Neural cell (in vitro differentiated cells): ENCODE measurements at regions not wholly inside any gene's neighbourhood (a gene's known extent, or its start where the extent isn't known, plus 50 kb on each side); places are given as distances from the start of the nearest gene placed in this dataset.

ENCODE experiments used
- H2AFZ ChIP-seq: fragments of 200-600, 300-800 bp; sonication (generic), shearing (Covaris generic); 2 replicates; pipeline ENCODE4 v1.6.0; 2014; ENCODE audit warnings: low read depth, mild to moderate bottlenecking, antibody characterized with exemption, low read length, moderate library complexity
- H3F3A ChIP-seq: fragments of 200-600 bp; shearing (Covaris generic); 2 replicates; pipeline ENCODE4 v1.6.1; 2016; ENCODE audit warnings: mild to moderate bottlenecking, moderate library complexity, mixed read lengths, antibody characterized with exemption, low read length; ENCODE audit not compliant: insufficient read depth, poor library complexity, severe bottlenecking
- H3K27ac ChIP-seq: fragments of 200-600, 300-800 bp; sonication (generic), shearing (Covaris generic); 2 replicates; pipeline ENCODE4 v1.5.1; 2014; ENCODE audit warnings: mild to moderate bottlenecking, low read length, moderate library complexity
- H3K27me3 ChIP-seq: fragments of 300-800, 200-600 bp; sonication (generic), shearing (Covaris generic); 2 replicates; pipeline ENCODE4 v1.6.0; 2014; ENCODE audit warnings: mild to moderate bottlenecking, low read depth, low read length, moderate library complexity; ENCODE audit not compliant: insufficient read depth
- H3K36me3 ChIP-seq: fragments of 300-800, 200-600 bp; sonication (generic), shearing (Covaris generic); 2 replicates; pipeline ENCODE4 v1.5.1; 2014; ENCODE audit warnings: mild to moderate bottlenecking, antibody characterized with exemption, low read length, moderate library complexity; ENCODE audit not compliant: insufficient read depth
- H3K4me2 ChIP-seq: fragments of 300-800, 200-600 bp; sonication (generic), shearing (Covaris generic); 2 replicates; pipeline ENCODE4 v1.6.0; 2014; ENCODE audit warnings: mild to moderate bottlenecking, low read length
- H3K4me3 ChIP-seq: fragments of 300-800, 200-600 bp; sonication (generic), shearing (Covaris generic); 2 replicates; pipeline ENCODE4 v1.5.1; 2014; ENCODE audit warnings: mild to moderate bottlenecking, low read length, moderate library complexity
- H3K79me2 ChIP-seq: fragments of 200-600 bp; shearing (Covaris generic); replicated peaks from 2 replicates; pipeline ENCODE4 v1.6.0; 2014; ENCODE audit warnings: mild to moderate bottlenecking, low read length, moderate library complexity; ENCODE audit not compliant: insufficient read depth
- H3K9ac ChIP-seq: fragments of 300-800, 200-600 bp; sonication (generic), shearing (Covaris generic); 2 replicates; pipeline ENCODE4 v1.6.1; 2016; ENCODE audit warnings: mild to moderate bottlenecking, low read length, mixed read lengths
- H3K9me2 ChIP-seq: fragments of 200-600 bp; shearing (Covaris generic); 2 replicates; pipeline ENCODE4 v1.6.1; 2016; ENCODE audit warnings: mild to moderate bottlenecking, low read length, mixed read lengths; ENCODE audit not compliant: insufficient read depth
- H3K9me3 ChIP-seq: fragments of 200-600, 300-800 bp; sonication (generic), shearing (Covaris generic); 2 replicates; pipeline ENCODE4 v1.6.1; 2016; ENCODE audit warnings: mild to moderate bottlenecking, mixed run types, low read length, moderate library complexity, mixed read lengths
- H4K20me1 ChIP-seq: fragments of 200-600 bp; shearing (Covaris generic); 2 replicates; pipeline ENCODE4 v1.6.1; 2016; ENCODE audit warnings: mild to moderate bottlenecking, mixed run types; ENCODE audit not compliant: insufficient read depth
- EP300 ChIP-seq: fragments of 450-650 bp; conservative IDR thresholded peaks from 2 replicates; pipeline ENCODE4 v1.6.1; 2014; ENCODE audit warnings: antibody characterized with exemption, mild to moderate bottlenecking, moderate library complexity; ENCODE audit not compliant: poor library complexity, severe bottlenecking
- EZH2 ChIP-seq: fragments of 200-600, 300-800 bp; shearing (Covaris generic), sonication (generic); IDR thresholded peaks from 2 replicates; pipeline ENCODE4 v1.6.1; 2014; ENCODE audit warnings: antibody characterized with exemption, low read length, borderline replicate concordance, mild to moderate bottlenecking; ENCODE audit not compliant: insufficient read depth, poor library complexity, severe bottlenecking
- MXI1 ChIP-seq: fragments of 450-650 bp; conservative IDR thresholded peaks from 2 replicates; pipeline ENCODE4 v1.6.1; 2014; ENCODE audit warnings: antibody characterized with exemption, mild to moderate bottlenecking; ENCODE audit not compliant: poor library complexity, severe bottlenecking
- POLR2AphosphoS5 ChIP-seq: IDR thresholded peaks from 2 replicates; pipeline ENCODE4 v1.6.1; 2012
- RAD21 ChIP-seq: fragments of 450-650 bp; conservative IDR thresholded peaks from 2 replicates; pipeline ENCODE4 v1.6.1; 2014; ENCODE audit warnings: antibody characterized with exemption, mild to moderate bottlenecking, moderate library complexity
- SMC3 ChIP-seq: fragments of 450-650 bp; conservative IDR thresholded peaks from 2 replicates; pipeline ENCODE4 v1.6.1; 2014; ENCODE audit warnings: antibody characterized with exemption, mild to moderate bottlenecking, moderate library complexity; ENCODE audit not compliant: poor library complexity
- TAF1 ChIP-seq: IDR thresholded peaks from 2 replicates; pipeline ENCODE4 v1.6.1; 2012; ENCODE audit warnings: low read depth
- TF ChIP-seq, protein P1 (sequence below): fragments of 450-650 bp; IDR thresholded peaks from 2 replicates; pipeline ENCODE4 v1.5.1; 2014; ENCODE audit warnings: antibody characterized with exemption, mild to moderate bottlenecking, moderate library complexity; ENCODE audit not compliant: poor library complexity, severe bottlenecking
- TF ChIP-seq, protein P2 (sequence below): IDR thresholded peaks from 2 replicates; pipeline ENCODE4 v1.6.1; 2012; ENCODE audit warnings: borderline replicate concordance

DNA sequence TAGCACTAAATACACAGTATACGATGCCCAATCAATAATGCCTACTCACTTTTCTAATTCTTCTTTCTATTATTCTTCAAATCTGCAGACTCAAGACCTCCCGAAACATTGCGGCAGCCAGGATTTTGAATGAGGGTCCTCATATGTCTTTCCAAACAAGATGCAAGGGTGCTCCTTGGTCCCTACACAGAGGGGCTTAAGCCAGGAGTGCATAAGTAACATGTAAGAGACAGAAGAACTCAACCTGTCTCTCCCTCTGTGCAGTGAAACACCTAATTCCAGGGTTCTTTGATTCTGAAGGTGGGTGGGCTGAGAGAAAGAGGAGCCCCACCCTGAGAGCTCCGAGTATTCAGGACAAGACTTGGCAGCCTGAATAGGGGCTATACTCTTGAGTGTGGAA is 117.6 kb downstream of the ZNF280B start:
- no peaks in the 10 kb centered on the region for H3K9me3 ChIP-seq

DNA sequence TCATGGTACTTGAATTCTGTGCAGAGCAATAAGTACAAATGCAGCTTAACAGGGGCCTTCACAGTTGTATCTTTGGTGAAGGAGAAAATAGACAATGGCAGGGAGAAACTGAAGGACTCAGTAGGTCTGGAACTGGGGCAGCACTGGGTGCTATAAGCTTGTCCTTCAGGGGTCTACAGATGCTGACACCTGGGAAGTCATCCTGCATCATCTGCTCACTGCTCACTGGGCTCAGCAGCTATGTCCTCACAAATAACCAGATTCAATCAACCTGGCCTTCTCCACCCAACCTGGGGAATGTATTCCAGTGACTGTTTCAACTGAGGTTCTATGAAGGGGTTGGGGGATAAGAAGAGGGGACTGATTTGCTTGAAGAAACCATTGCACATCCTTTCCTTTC is 117.0 kb downstream of the ZNF280B start:
- Histone ChIP-seq H3K27me3 (no peaks in the 10 kb centered on the region), H3K9me3 (no peaks in the 10 kb centered on the region), H3K36me3 (no peaks in the 10 kb centered on the region), H3K27ac (no peak overlapping the region), H2AFZ (no peak overlapping the region), H3K9ac (no peak overlapping the region), H4K20me1 (no peaks in the 10 kb centered on the region), H3K79me2 (no peaks in the 10 kb centered on the region), H3K9me2 (no peaks in the 10 kb centered on the region), H3K4me2 (no peak overlapping the region), H3K4me3 (no peak overlapping the region), H3F3A (no peaks in the 10 kb centered on the region)
- TF ChIP-seq EP300 (no peak), SMC3 (no peak), EZH2 (no peak), RAD21 (no peak), POLR2AphosphoS5 (no peak), MXI1 (no peak), TAF1 (no peak)
- TF ChIP-seq, protein P1, sequence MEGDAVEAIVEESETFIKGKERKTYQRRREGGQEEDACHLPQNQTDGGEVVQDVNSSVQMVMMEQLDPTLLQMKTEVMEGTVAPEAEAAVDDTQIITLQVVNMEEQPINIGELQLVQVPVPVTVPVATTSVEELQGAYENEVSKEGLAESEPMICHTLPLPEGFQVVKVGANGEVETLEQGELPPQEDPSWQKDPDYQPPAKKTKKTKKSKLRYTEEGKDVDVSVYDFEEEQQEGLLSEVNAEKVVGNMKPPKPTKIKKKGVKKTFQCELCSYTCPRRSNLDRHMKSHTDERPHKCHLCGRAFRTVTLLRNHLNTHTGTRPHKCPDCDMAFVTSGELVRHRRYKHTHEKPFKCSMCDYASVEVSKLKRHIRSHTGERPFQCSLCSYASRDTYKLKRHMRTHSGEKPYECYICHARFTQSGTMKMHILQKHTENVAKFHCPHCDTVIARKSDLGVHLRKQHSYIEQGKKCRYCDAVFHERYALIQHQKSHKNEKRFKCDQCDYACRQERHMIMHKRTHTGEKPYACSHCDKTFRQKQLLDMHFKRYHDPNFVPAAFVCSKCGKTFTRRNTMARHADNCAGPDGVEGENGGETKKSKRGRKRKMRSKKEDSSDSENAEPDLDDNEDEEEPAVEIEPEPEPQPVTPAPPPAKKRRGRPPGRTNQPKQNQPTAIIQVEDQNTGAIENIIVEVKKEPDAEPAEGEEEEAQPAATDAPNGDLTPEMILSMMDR: no peak
- TF ChIP-seq, protein P2, sequence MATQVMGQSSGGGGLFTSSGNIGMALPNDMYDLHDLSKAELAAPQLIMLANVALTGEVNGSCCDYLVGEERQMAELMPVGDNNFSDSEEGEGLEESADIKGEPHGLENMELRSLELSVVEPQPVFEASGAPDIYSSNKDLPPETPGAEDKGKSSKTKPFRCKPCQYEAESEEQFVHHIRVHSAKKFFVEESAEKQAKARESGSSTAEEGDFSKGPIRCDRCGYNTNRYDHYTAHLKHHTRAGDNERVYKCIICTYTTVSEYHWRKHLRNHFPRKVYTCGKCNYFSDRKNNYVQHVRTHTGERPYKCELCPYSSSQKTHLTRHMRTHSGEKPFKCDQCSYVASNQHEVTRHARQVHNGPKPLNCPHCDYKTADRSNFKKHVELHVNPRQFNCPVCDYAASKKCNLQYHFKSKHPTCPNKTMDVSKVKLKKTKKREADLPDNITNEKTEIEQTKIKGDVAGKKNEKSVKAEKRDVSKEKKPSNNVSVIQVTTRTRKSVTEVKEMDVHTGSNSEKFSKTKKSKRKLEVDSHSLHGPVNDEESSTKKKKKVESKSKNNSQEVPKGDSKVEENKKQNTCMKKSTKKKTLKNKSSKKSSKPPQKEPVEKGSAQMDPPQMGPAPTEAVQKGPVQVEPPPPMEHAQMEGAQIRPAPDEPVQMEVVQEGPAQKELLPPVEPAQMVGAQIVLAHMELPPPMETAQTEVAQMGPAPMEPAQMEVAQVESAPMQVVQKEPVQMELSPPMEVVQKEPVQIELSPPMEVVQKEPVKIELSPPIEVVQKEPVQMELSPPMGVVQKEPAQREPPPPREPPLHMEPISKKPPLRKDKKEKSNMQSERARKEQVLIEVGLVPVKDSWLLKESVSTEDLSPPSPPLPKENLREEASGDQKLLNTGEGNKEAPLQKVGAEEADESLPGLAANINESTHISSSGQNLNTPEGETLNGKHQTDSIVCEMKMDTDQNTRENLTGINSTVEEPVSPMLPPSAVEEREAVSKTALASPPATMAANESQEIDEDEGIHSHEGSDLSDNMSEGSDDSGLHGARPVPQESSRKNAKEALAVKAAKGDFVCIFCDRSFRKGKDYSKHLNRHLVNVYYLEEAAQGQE: no peak

More for the DNA sequence above, 117.6 kb downstream of the ZNF280B start:
- Histone ChIP-seq H4K20me1 (no peaks in the 10 kb centered on the region), H3K4me2 (no peak overlapping the region), H3K27ac (no peak overlapping the region), H3K36me3 (no peaks in the 10 kb centered on the region), H3K9ac (no peak overlapping the region), H3K9me2 (no peaks in the 10 kb centered on the region), H3K79me2 (no peaks in the 10 kb centered on the region), H3K27me3 (no peaks in the 10 kb centered on the region), H3K4me3 (no peak overlapping the region), H2AFZ (no peak overlapping the region), H3F3A (no peaks in the 10 kb centered on the region)
- TF ChIP-seq EZH2: no peak

DNA sequence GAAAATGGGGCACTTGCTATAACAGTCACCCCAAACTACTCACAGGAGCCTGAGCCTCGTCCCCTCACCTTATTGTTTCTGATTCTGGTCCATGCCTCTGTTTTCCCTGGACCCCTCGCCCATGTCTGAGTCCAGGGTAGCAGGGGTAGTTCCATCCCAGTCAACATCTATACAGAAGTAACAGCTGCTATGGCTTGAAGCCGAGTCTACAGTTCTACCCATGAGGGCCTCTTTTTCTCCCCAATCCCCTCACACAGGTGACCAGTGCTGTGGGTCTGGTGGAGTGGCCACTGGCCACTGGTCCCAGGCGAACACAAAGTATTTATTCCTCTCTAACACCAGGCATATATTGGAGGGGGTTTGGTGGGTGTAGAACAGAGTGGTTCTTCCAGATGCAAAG is 116.4 kb downstream of the ZNF280B start:
- Histone ChIP-seq H3K9me3 (no peaks in the 10 kb centered on the region), H3F3A (no peaks in the 10 kb centered on the region), H3K27ac (no peak overlapping the region), H3K79me2 (no peaks in the 10 kb centered on the region), H3K4me2 (no peak overlapping the region), H3K9ac (no peak overlapping the region), H4K20me1 (no peaks in the 10 kb centered on the region), H3K27me3 (no peaks in the 10 kb centered on the region), H3K4me3 (no peak overlapping the region), H3K36me3 (no peaks in the 10 kb centered on the region), H3K9me2 (no peaks in the 10 kb centered on the region), H2AFZ (no peak overlapping the region)
- no peak for TF ChIP-seq EP300
- TF ChIP-seq, protein P2: no peak
